GM21526 (cell line): ENCODE measurements at regions not wholly inside any gene's neighbourhood (a gene's known extent, or its start where the extent isn't known, plus 50 kb on each side); places are given as distances from the start of the nearest gene placed in this dataset.

Experiments
- ATAC-seq: cut with Tn5 transposase; IDR thresholded peaks from one replicate; pipeline ENCODE4 v1.9.1; 2021; ENCODE audit warnings: moderate library complexity; ENCODE audit not compliant: unreplicated experiment, low FRiP score

- no peak for ATAC-seq
These were observed 117.1 kb upstream of the GSE1 start for GRCh38 chr16:85495823-85496538.

GRCh38 chr16:85497622-85498314, 115.4 kb upstream of the GSE1 start:
- ATAC-seq = no peak

DNA sequence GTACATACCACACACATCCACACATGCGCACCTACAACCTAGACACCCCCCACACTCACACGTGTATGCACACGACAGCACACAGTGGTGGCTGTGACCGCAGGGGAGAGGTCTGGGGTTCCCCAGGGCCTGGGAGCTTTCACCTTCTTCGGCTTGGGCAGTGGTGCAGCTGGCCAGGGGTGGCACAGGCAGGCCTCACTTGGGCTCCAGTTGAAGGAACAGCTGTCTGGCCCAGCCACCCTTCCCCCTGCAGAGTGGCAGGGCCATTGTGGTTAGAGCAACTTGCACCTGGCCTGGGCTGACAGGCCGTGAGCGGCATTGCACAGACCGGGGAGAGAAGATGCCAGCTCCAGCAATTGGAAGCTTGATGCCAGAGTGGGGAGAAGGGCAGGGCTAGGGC, 114.5 kb upstream of the GSE1 start:
- no peak for ATAC-seq

- no peak for ATAC-seq
These were observed 112.9 kb upstream of the GSE1 start for GRCh38 chr16:85500220-85500619.

- ATAC-seq = no peak
These were observed 111.2 kb upstream of the GSE1 start for GRCh38 chr16:85501900-85502299.

DNA sequence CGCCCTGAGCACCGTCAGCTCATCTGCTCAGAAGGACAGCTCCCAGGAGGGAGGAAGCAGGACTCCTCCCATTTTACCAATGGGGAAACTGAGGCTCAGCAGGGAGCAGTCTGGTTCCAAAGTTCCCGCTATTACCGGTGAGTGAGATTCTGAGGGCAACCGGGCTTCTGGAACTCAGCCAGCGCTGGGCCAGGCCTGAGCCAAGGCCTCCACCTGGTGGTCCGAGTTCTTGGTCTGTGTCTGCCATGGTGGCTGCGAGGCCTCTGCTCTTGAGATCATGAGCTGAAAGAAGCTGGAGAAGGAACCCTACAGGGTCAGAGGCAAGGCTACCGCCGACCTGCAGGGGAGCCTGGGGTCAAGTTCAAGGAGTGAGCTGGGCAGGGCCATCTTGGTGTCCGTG, 110.8 kb upstream of the GSE1 start:
- ATAC-seq = no peak

DNA sequence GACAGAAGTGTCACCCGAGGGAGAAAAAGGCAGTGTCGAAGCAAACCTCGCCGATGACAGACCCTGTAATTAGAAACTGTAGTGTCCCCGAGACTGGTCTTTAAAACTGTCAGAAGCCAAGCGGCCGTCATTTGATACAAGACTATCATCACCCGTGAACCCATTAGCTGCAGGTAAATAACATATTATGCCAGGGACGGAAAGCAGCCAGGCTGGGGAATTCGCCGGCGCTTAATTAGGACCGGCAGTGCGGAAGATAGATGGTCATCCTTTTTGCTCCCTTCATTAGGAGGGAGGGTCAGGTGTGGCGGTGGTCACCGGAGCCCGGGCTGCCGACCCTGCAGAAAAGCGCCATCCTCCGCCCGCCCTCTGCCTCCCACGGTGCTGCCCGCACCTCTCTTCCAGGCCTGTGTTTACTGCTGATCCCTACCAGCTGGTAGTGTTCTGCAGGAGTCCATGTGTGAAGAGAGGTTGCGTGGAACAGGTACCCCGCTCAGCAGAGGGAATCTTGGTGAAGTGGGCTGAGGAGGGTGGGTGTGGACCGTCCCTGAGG, 109.4 kb upstream of the GSE1 start:
- ATAC-seq = no peak

DNA sequence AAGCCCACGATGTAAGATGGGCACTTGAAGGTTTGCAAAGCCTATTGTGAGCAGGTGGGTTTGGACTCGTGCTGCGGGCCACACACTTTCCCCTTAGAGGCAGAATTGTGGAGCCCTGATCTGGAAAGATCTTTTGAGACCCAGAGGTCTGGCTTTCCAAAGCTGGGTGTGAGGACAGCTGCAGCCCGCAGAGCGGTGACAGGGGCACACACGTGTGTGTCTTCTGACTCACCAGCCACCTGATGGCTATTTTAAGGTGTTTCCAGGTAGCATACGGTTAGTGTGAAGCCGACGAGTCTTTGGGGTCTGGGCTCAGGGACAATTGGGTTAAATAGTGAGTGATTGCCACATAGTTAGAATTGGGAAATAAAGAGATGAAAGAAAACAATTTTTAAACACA, 108.9 kb upstream of the GSE1 start:
- ATAC-seq = no peak

DNA sequence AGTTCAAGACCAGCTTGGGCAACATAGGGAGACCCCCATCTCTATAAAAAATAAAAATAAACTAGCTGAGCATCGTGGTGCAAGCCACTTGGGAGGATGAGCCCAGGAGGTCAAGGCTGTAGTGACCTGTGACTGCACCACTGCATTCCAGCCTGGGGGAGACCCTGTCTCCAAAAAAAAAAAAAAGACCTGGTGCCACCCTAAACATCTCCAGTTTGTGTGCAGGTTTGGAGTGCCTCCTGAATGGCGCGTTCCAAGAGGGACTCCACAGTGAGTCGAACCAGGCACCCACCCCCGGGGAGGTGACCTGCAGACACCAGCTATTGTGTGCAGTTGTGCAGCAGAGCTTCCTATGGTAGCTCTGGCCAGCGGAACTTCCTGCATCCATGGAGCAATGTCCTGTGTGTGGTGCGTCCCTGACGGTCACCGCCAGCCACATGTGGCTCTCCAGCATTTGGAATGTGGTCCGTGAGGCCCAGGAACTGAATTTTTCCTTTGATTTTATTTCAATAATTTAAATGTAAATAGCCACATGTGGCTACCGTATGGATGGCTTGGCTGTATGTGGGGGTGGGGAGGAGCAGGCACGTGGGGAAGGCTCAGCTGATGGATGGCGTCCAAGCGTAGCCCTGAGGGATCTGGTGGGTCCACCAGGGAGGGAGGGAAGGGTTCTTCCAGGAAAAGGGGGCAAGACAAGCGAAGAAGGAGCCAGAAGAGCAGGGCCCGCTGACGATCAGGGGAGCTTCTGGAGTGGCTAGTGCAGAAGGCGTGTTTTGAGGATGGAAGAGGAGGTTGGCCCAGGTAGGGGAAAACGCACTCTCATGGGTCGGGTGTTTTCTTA, 107.1 kb upstream of the GSE1 start:
- ATAC-seq = no peak

DNA sequence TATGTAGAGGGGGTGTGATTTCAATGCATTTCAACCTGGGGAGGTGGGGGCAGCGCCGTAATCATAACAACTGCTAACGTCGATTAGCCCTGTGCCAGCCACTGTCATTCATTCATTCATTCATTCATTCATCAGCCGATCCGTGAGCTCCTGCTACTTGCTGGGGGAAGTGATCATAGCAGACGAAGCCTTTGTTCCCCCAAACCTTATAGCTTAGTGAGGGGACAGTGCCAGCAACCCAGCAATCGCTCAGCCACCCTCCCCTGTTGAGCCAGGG, 106.5 kb upstream of the GSE1 start:
- no peak for ATAC-seq

DNA sequence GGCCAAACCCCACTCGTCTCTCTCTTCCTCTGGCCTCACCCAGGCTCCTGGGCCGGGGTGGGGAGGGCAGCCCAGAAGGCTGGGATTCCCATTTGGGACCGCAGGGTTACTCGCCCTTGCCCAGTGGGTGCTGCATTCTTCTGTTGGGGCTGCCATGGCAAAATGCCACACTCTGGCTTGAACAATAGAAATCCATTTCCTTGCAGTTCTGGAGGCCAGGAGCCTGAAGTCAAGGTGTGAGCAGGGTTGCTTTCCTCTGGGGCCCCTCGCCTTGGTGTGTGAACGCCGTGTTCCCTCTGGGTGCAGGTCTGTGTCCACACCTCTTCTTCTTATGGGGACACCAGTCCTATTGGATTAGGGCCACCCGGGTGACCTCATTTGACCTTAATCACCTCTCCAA, 105.8 kb upstream of the GSE1 start:
- ATAC-seq = no peak

DNA sequence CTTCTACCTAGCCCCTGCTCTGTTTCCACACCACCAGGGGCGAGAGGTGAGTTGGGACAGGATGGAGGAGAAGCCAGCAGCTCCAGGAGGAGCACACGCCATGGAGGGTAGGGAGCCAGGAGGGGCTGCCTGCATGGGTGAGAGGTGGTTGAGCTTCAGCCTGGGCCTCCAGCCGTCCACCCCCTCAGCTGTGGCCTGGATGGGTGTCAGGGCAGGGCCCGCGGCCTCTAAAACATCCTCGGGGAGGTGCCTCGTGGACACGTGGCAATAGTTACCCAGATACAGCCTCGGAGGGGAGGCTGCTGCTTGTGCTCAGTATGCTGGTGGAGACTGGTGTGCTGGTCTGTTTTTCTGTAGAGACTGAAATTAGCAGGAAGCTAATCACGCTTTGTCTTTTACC, 104.7 kb upstream of the GSE1 start:
- ATAC-seq = no peak

GRCh38 chr16:85508993-85509392, 104.1 kb upstream of the GSE1 start:
- no peak for ATAC-seq

- no peak for ATAC-seq
These were observed 103.0 kb upstream of the GSE1 start for GRCh38 chr16:85510041-85510659.

- ATAC-seq = no peak
These were observed 100.9 kb upstream of the GSE1 start for GRCh38 chr16:85511938-85512807.

DNA sequence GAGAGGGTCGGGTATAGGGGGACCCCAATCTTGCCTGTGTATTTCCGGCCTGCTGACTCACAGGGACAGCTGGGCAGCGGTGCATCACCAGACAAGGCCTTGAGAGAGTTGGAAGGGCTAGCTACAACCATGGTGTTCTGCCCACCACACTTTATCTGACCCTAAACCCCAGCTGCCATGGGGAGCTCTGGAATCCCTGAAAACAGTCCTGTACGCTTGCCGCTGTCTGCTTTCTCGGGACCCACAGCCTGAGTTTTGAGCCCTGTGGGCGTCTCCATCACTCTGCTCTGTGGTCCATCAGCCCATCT, 100.4 kb upstream of the GSE1 start:
- no peak for ATAC-seq

DNA sequence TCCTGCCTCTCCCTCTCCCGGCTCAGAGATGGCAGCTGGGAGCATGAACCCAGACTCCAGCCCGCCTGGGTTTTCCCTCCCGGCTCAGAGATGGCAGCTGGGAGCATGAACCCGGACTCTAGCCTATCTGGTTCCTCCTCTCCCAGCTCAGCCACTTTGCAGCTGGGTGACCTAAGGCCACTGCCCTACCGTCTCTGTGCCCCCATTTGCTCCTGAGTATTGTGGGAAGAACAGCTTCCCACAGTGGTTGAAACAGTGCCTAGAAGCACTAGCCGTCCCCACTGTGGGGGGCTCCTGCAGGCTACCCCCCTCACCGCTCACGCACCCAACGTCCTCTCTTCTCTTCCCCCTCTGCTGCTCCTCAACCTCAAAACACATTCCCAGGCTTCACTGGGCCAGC, 99.9 kb upstream of the GSE1 start:
- ATAC-seq = no peak

- ATAC-seq = no peak
These were observed 99.5 kb upstream of the GSE1 start for GRCh38 chr16:85513649-85514048.

GRCh38 chr16:85514295-85514597, 98.9 kb upstream of the GSE1 start:
- no peak for ATAC-seq

DNA sequence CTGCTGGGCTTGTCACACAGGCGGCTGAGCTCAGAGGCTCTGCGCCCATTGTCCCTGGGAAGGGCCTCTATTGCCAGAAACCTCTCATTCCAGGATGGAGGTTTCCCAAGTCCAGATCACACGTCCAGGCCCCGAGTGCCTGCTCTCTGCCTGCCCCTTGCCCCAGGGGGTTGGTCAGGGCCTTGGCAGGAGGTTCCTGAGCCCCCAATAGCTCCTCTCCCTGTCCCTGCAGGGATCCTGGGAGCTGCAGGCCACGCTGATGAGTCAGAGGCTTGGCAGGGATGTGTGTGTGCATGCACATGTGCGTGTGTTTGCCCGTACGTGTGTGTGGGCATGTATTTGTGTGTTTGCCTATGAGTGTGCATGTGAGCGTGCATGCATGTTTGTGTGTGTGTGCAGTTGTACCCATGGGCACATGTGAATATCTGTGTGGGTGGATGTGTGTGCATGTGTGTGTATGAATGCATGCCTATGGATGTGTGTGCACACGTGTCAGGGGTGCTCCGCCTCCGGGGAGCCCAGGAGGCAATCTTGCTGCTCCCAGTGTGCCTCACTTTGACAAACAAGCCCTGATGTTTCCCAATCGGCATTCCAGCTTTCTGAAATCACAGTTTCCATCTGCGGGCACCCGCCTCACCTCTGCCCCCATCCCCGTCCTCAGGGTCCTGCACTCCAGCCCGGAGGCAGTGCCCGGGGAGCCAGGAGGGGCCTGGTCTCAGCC, 98.4 kb upstream of the GSE1 start:
- no peak for ATAC-seq
